Spleen (tissue), 7 donors: ENCODE measurements at regions not wholly inside any gene's neighbourhood (a gene's known extent, or its start where the extent isn't known, plus 50 kb on each side); places are given as distances from the start of the nearest gene placed in this dataset.

Source experiments
- POLR2A ChIP-seq, 3 donors: fragments of 450-650 bp; IDR thresholded peaks; one replicate each; pipeline ENCODE4 v1.5.1; 2017; ENCODE audit warnings: antibody characterized with exemption in 3 of 3, mild to moderate bottlenecking in 1 of 3
- TF ChIP-seq, protein P1 (sequence below), 11 experiments: fragments of 200-600 bp in 7 of 11; fragments of 450-650 bp in 4 of 11; sonication (generic) in 4 of 11; IDR thresholded peaks in 8 of 11; conservative IDR thresholded peaks in 3 of 11; 1 replicate in 7 of 11; 2 replicates in 4 of 11; pipeline versions ENCODE4 v1.4.0 to v1.8.0; 2016 to 2021; ENCODE audit warnings: antibody characterized with exemption in 11 of 11, inconsistent platforms in 4 of 11, mild to moderate bottlenecking in 1 of 11
- donor health status: DM: no; HTN: no; CAD: no; lungs with moderate emphysema.
- donor health status: DM: no; HTN: no; CAD: no.
- donor health status: DM: no; HTN: no; CAD: no.

- TF ChIP-seq, protein P1, sequence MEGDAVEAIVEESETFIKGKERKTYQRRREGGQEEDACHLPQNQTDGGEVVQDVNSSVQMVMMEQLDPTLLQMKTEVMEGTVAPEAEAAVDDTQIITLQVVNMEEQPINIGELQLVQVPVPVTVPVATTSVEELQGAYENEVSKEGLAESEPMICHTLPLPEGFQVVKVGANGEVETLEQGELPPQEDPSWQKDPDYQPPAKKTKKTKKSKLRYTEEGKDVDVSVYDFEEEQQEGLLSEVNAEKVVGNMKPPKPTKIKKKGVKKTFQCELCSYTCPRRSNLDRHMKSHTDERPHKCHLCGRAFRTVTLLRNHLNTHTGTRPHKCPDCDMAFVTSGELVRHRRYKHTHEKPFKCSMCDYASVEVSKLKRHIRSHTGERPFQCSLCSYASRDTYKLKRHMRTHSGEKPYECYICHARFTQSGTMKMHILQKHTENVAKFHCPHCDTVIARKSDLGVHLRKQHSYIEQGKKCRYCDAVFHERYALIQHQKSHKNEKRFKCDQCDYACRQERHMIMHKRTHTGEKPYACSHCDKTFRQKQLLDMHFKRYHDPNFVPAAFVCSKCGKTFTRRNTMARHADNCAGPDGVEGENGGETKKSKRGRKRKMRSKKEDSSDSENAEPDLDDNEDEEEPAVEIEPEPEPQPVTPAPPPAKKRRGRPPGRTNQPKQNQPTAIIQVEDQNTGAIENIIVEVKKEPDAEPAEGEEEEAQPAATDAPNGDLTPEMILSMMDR (IDR thresholded peaks at IDR 0.05 in 8 of 11, conservative IDR thresholded peaks at IDR 0.05 in 3 of 11) = no peak
- TF ChIP-seq POLR2A (IDR thresholded peaks at IDR 0.05) = no peak
Measured at GRCh38 chr12:107470645-107471044, 215.0 kb upstream of the PWP1 start.
